Heart left ventricle (tissue), 13 donors: ENCODE measurements at regions not wholly inside any gene's neighbourhood (a gene's known extent, or its start where the extent isn't known, plus 50 kb on each side); places are given as distances from the start of the nearest gene placed in this dataset.

Source experiments
- CTCF ChIP-seq, 12 donors: fragments of 200-600 bp; sonication (generic) in 4 of 12; IDR thresholded peaks; one replicate each; pipeline versions ENCODE4 v1.5.0 to v1.8.0; 2018 to 2022; ENCODE audit warnings: antibody characterized with exemption in 12 of 12, mild to moderate bottlenecking in 5 of 12
- POLR2A ChIP-seq, 2 donors: fragments of 450-650 bp; IDR thresholded peaks; one replicate each; pipeline ENCODE4 v1.6.1; 2017; ENCODE audit warnings: antibody characterized with exemption in 2 of 2, mild to moderate bottlenecking in 2 of 2, moderate library complexity in 2 of 2
- donor health status: ischemic (EF 13 %, LVEDD 7.1; RV severe dilation, severe dysfunction).
- donor health status: DM: no; HTN: yes; CAD: no.
- donor health status: DM: no; HTN: no; CAD: no.
- donor health status: ischemic (EF 25% LVEDD 6.9; RV normal size, moderate dysfunction).
- donor health status: ischemic (EF 25% LVEDD 5.7; RV mildly dilated, moderate dysfunction).
- donor health status: ischemic (EF 35%, LVEDD 5.7; RV mildly dilated, moderate dysfunction).
- donor health status: nonischemic (EF 11% LVEDD 7.7; RV severe dilation, severe dysfunction).
- donor health status: DM: yes; HTN: yes; CAD: no.
- donor health status: PGD.
- donor health status: ischemic (EF 29% LVEDD 5.4; RV normal size, mild dysfunction).
- donor health status: nonischemic (EF 23%, LVEDD 6.1; RV moderate dilation, normal function).

- TF ChIP-seq CTCF (IDR thresholded peaks at IDR 0.05) (no peak), POLR2A (IDR thresholded peaks at IDR 0.05) (no peak)
Measured at GRCh38 chr4:126458993-126459392, 1144.2 kb downstream of the FAT4 start.
